CD14-positive monocyte (primary cell): ENCODE measurements at regions not wholly inside any gene's neighbourhood (a gene's known extent, or its start where the extent isn't known, plus 50 kb on each side); places are given as distances from the start of the nearest gene placed in this dataset.

ENCODE experiments used
- DNase-seq, 3 donors: peaks; one replicate each; pipeline ENCODE4 v3.0.0-alpha.2; 2011 to 2022
- H2AFZ ChIP-seq: 2 replicates; pipeline ENCODE4 v1.6.0; 2012; ENCODE audit warnings: mild to moderate bottlenecking, low read depth, low read length, inconsistent platforms; ENCODE audit not compliant: insufficient read depth, poor library complexity, severe bottlenecking
- H3K27ac ChIP-seq, 2 donors: 1 replicate in 1 of 2; 2 replicates in 1 of 2; pipeline ENCODE4 v1.5.1; 2012 to 2013; ENCODE audit warnings: low read length in 2 of 2, control low read depth in 1 of 2, inconsistent platforms in 1 of 2, low read depth in 1 of 2, mild to moderate bottlenecking in 1 of 2
- H3K27me3 ChIP-seq, 2 donors: one replicate each; pipeline versions ENCODE4 v1.6.0 to v1.6.1; 2011 to 2013; ENCODE audit warnings: low read length in 2 of 2; ENCODE audit not compliant: control insufficient read depth in 2 of 2, insufficient read depth in 2 of 2
- H3K36me3 ChIP-seq, 2 donors: replicated peaks in 1 of 2; 1 replicate in 1 of 2; 2 replicates in 1 of 2; pipeline versions ENCODE4 v1.5.1 to v1.6.1; 2012 to 2013; ENCODE audit warnings: low read length in 2 of 2, control low read depth in 1 of 2, inconsistent platforms in 1 of 2, mild to moderate bottlenecking in 1 of 2; ENCODE audit not compliant: insufficient read depth in 2 of 2, control insufficient read depth in 1 of 2
- H3K4me1 ChIP-seq, 2 donors: 1 replicate in 1 of 2; 2 replicates in 1 of 2; pipeline versions ENCODE4 v1.5.1 to v1.6.1; 2012 to 2013; ENCODE audit warnings: low read length in 2 of 2, control low read depth in 1 of 2, inconsistent platforms in 1 of 2, mild to moderate bottlenecking in 1 of 2, moderate library complexity in 1 of 2; ENCODE audit not compliant: insufficient read depth in 2 of 2, control insufficient read depth in 1 of 2
- H3K4me2 ChIP-seq: replicated peaks from 2 replicates; pipeline ENCODE3; 2012; ENCODE audit warnings: low read length, moderate library complexity, mild to moderate bottlenecking; ENCODE audit not compliant: poor library complexity, severe bottlenecking; ENCODE audit errors: extremely low read depth
- H3K4me3 ChIP-seq, 3 experiments: fragments of 200-600 bp in 1 of 3; sonication (generic) in 1 of 3; replicated peaks in 1 of 3; 1 replicate in 2 of 3; 2 replicates in 1 of 3; pipeline ENCODE4 v1.5.1; 2011 to 2013; ENCODE audit warnings: low read length in 3 of 3, mild to moderate bottlenecking in 3 of 3, control low read depth in 2 of 3, low read depth in 2 of 3, inconsistent platforms in 1 of 3, moderate library complexity in 1 of 3
- H3K79me2 ChIP-seq: 2 replicates; pipeline ENCODE4 v1.6.0; 2012; ENCODE audit warnings: mild to moderate bottlenecking, control low read depth, inconsistent platforms, low read length, moderate library complexity; ENCODE audit not compliant: insufficient read depth
- H3K9ac ChIP-seq: 2 replicates; pipeline ENCODE4 v1.6.0; 2017; ENCODE audit warnings: low read length, mild to moderate bottlenecking; ENCODE audit not compliant: insufficient read depth, poor library complexity, severe bottlenecking
- H3K9me3 ChIP-seq, 2 donors: replicated peaks in 1 of 2; 1 replicate in 1 of 2; 2 replicates in 1 of 2; pipeline versions ENCODE4 v1.5.1 to v1.6.1; 2012 to 2013; ENCODE audit warnings: low read length in 2 of 2, control low read depth in 1 of 2; ENCODE audit not compliant: control insufficient read depth in 1 of 2, insufficient read depth in 1 of 2
- H4K20me1 ChIP-seq: 2 replicates; pipeline ENCODE4 v1.6.0; 2012; ENCODE audit warnings: mild to moderate bottlenecking, low read length, control low read depth, moderate library complexity; ENCODE audit not compliant: insufficient read depth
- H3K27ac Mint-ChIP-seq, 7 donors: one replicate each; pipeline ENCODE4 v1.8.0; 2020; ENCODE audit warnings: mild to moderate bottlenecking in 7 of 7, mixed read lengths in 7 of 7, moderate library complexity in 6 of 7, inconsistent platforms in 2 of 7
- H3K27me3 Mint-ChIP-seq, 3 donors: one replicate each; pipeline ENCODE4 v1.8.0; 2021 to 2022; ENCODE audit warnings: low read depth in 3 of 3, mild to moderate bottlenecking in 3 of 3, mixed read lengths in 3 of 3, moderate library complexity in 3 of 3, inconsistent platforms in 1 of 3
- H3K36me3 Mint-ChIP-seq, 2 donors: one replicate each; pipeline ENCODE4 v1.8.0; 2020; ENCODE audit warnings: mixed read lengths in 2 of 2, inconsistent platforms in 1 of 2, mild to moderate bottlenecking in 1 of 2
- H3K4me1 Mint-ChIP-seq: one replicate; pipeline ENCODE4 v1.8.0; 2020; ENCODE audit warnings: mild to moderate bottlenecking, mixed read lengths
- H3K4me3 Mint-ChIP-seq, 2 donors: one replicate each; pipeline ENCODE4 v1.8.0; 2020; ENCODE audit warnings: mild to moderate bottlenecking in 2 of 2, mixed read lengths in 2 of 2, moderate library complexity in 1 of 2
- H3K9me3 Mint-ChIP-seq, 7 donors: one replicate each; pipeline ENCODE4 v1.8.0; 2020 to 2022; ENCODE audit warnings: mixed read lengths in 7 of 7, mild to moderate bottlenecking in 6 of 7, moderate library complexity in 6 of 7, inconsistent platforms in 2 of 7
- WGBS: methylation state at CpG from one replicate; pipeline ENCODE4 v1.1.5; 2013; ENCODE audit warnings: missing lambda C conversion rate; ENCODE audit not compliant: insufficient coverage; 5-methylcytosine and 5-hydroxymethylcytosine counted together
- intact Hi-C, 2 donors: fragments of 100-400 bp; cut with micrococcal nuclease; formaldehyde crosslinking; loops; one replicate each; pipeline versions ENCODE4 v1.15.0 to v1.15.1; 2023
- TF ChIP-seq, protein P1 (sequence below): fragments of 200-600 bp; IDR thresholded peaks from one replicate; pipeline ENCODE4 v1.8.0; 2022; ENCODE audit warnings: antibody characterized with exemption, mild to moderate bottlenecking

DNA sequence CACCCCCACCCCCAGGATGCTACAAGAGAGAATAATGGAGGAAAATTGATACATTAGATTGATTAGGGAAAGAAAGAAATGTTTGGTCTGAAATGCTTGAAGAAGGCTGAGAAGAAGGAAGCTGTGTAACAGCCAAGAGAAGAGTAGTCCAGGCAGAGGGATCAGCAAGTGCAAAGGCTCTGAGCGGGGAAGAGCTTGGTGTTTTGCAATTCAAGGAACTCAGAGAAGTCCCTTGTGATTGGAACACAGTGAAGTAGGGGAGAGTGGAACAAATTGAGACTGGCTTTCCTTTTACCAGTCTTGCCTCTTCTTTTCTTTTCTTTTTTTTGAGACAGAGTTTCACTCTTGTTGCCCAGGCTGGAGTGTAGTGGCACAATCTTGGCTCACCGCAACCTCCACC, 76.6 kb upstream of the CHD6 start:
- Histone ChIP-seq H3K27me3 (no peaks in the 10 kb centered on the region), H4K20me1 (no peaks in the 10 kb centered on the region), H2AFZ (no peak overlapping the region), H3K9ac (no peak overlapping the region), H3K79me2 (no peaks in the 10 kb centered on the region), H3K4me3 (peak overlapping the region in 1 of 3 experiments; percentile 4), H3K36me3 (no peaks in the 10 kb centered on the region), H3K27ac (no peak overlapping the region), H3K9me3 (no peaks in the 10 kb centered on the region), H3K4me1 (peaks cover 6 to 15% of the 10 kb centered on the region in 2 donors), H3K4me2 (no peak overlapping the region)
- intact Hi-C loops = loop anchor here in 1 of 2 donors (10.0 kb wide), 1 partner anchor 80 kb away; the partner anchor contains the start of gene CHD6
- Mint-ChIP-seq H3K27ac (peak overlapping the region in 1 of 7 donors; percentile 47), H3K4me3 (peak overlapping the region; percentile 44 to 58), H3K36me3 (no peaks in the 10 kb centered on the region), H3K27me3 (peaks cover 5 to 9% (median 7%) of the 10 kb centered on the region in 3 donors), H3K4me1 (peaks cover 18% of the 10 kb centered on the region), H3K9me3 (peaks cover 0 to 4% (median 0%) of the 10 kb centered on the region in 7 donors)
- no CpG with 5 or more reads among the region's 2 CpGs for WGBS
- TF ChIP-seq, protein P1, sequence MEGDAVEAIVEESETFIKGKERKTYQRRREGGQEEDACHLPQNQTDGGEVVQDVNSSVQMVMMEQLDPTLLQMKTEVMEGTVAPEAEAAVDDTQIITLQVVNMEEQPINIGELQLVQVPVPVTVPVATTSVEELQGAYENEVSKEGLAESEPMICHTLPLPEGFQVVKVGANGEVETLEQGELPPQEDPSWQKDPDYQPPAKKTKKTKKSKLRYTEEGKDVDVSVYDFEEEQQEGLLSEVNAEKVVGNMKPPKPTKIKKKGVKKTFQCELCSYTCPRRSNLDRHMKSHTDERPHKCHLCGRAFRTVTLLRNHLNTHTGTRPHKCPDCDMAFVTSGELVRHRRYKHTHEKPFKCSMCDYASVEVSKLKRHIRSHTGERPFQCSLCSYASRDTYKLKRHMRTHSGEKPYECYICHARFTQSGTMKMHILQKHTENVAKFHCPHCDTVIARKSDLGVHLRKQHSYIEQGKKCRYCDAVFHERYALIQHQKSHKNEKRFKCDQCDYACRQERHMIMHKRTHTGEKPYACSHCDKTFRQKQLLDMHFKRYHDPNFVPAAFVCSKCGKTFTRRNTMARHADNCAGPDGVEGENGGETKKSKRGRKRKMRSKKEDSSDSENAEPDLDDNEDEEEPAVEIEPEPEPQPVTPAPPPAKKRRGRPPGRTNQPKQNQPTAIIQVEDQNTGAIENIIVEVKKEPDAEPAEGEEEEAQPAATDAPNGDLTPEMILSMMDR = no peak
- no peak for DNase-seq

DNA sequence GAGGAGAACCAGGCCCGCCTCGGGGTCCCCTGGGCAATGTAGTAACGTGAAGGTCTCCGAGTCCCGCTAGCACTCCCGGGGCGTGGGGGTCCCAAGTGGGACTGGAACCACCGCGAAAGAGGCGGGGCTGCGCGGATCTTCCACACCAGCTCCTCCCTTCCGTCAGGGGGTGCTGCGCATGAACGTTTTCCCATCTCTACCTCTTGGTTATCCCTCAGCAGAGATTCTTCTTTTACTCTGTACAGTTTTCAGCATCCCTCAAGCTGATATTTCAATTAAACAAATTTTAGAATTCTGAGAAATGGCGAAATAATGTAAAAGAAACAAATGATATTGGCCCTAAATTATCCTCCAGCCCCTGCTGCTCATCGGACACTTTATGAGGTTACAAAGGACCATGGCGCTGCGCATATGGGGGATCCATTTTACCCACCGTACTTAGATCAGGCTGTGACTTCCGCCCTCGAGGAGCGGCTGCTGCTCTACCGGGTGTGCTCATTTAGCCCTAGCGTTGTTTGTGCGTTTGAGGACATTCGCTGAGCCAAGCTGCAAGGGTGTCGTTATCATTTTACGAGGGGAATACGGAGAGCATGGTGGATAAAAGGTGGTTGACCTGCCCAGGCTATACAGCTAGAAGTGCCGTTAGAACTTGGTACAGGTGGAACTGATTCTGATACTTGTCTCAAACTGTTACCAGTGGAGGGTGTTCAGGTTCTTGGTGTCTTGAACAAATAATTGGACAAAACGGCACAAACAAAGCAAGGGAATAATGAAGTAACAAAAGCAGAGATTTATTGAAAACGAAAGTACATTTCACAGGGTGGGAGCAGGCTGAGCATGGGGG, 75.2 kb upstream of the CHD6 start:
- intact Hi-C loops = loop anchor here in 1 of 2 donors (10.0 kb wide), 1 partner anchor 79 kb away; the partner anchor contains the start of gene CHD6
- Histone ChIP-seq H3K9me3 (no peaks in the 10 kb centered on the region), H3K4me1 (peaks cover 6 to 15% of the 10 kb centered on the region in 2 donors), H3K36me3 (no peaks in the 10 kb centered on the region), H4K20me1 (no peaks in the 10 kb centered on the region), H2AFZ (peak overlapping the region; percentile 99), H3K4me2 (peak overlapping the region; percentile 91), H3K9ac (peak overlapping the region; percentile 78), H3K27me3 (no peaks in the 10 kb centered on the region), H3K79me2 (no peaks in the 10 kb centered on the region), H3K4me3 (peak overlapping the region; percentile 60 to 96 (median 82)), H3K27ac (peak overlapping the region; percentile 68 to 84)
- Mint-ChIP-seq H3K27ac (peak overlapping the region; percentile 86 to 96 (median 88)), H3K9me3 (peaks cover 0 to 2% (median 2%) of the 10 kb centered on the region in 7 donors), H3K4me3 (peak overlapping the region; percentile 86 to 92), H3K4me1 (peaks cover 18% of the 10 kb centered on the region), H3K27me3 (peaks cover 5 to 7% (median 7%) of the 10 kb centered on the region in 3 donors), H3K36me3 (no peaks in the 10 kb centered on the region)
- peak; percentile 69 to 79 (median 79) for DNase-seq
- TF ChIP-seq, protein P1 = no peak
- 0% methylated on average over 29 of the region's 33 CpGs for WGBS
